ENCODE measurements at regions not wholly inside any gene's neighbourhood (a gene's known extent, or its start where the extent isn't known, plus 50 kb on each side); places are given as distances from the start of the nearest gene placed in this dataset.

- Histone ChIP-seq H3K27me3 (ENCODE audit: insufficient read depth, low read length) (no peaks in the 10 kb centered on the region), H2AFZ (ENCODE audit: low read length) (no peak overlapping the region), H3K4me1 (ENCODE audit: insufficient read depth, low read length) (peaks cover 3% of the 10 kb centered on the region), H3K27ac (ENCODE audit: low read depth, low read length) (no peak overlapping the region), H3K36me3 (ENCODE audit: insufficient read depth, low read length) (no peaks in the 10 kb centered on the region), H3K4me3 (ENCODE audit: insufficient read depth, low read length) (no peak overlapping the region), H3K9me3 (ENCODE audit: low read depth, low read length) (no peaks in the 10 kb centered on the region), H3K79me2 (ENCODE audit: insufficient read depth, low read length) (no peaks in the 10 kb centered on the region), H4K20me1 (ENCODE audit: insufficient read depth, low read length) (no peaks in the 10 kb centered on the region), H3K4me2 (ENCODE audit: insufficient read depth, low read length) (no peak overlapping the region)
- TF ChIP-seq, protein P1, sequence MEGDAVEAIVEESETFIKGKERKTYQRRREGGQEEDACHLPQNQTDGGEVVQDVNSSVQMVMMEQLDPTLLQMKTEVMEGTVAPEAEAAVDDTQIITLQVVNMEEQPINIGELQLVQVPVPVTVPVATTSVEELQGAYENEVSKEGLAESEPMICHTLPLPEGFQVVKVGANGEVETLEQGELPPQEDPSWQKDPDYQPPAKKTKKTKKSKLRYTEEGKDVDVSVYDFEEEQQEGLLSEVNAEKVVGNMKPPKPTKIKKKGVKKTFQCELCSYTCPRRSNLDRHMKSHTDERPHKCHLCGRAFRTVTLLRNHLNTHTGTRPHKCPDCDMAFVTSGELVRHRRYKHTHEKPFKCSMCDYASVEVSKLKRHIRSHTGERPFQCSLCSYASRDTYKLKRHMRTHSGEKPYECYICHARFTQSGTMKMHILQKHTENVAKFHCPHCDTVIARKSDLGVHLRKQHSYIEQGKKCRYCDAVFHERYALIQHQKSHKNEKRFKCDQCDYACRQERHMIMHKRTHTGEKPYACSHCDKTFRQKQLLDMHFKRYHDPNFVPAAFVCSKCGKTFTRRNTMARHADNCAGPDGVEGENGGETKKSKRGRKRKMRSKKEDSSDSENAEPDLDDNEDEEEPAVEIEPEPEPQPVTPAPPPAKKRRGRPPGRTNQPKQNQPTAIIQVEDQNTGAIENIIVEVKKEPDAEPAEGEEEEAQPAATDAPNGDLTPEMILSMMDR (IDR thresholded peaks at IDR 0.05; ENCODE audit: extremely low read depth, low read depth, low read length): no peak
- no peak for DNase-seq (ENCODE audit: insufficient read length, low spot score, missing footprints)
These were observed 78.9 kb upstream of the GUCY1A1 start for GRCh38 chr4:155587766-155588165.

- DNase-seq (ENCODE audit: insufficient read length, low spot score, missing footprints): no peak
- H3K4me3 ChIP-seq (ENCODE audit: insufficient read depth, low read length): no peak overlapping the region
- no peak overlapping the region for H2AFZ ChIP-seq (ENCODE audit: low read length)
- H3K4me1 ChIP-seq (ENCODE audit: insufficient read depth, low read length): peaks cover 8% of the 10 kb centered on the region
- TF ChIP-seq, protein P1 (IDR thresholded peaks at IDR 0.05; ENCODE audit: extremely low read depth, low read depth, low read length): no peak
- no peak overlapping the region for H3K27ac ChIP-seq (ENCODE audit: low read depth, low read length)
- H3K27me3 ChIP-seq (ENCODE audit: insufficient read depth, low read length): no peaks in the 10 kb centered on the region
- H3K4me2 ChIP-seq (ENCODE audit: insufficient read depth, low read length): no peak overlapping the region
- no peaks in the 10 kb centered on the region for H3K36me3 ChIP-seq (ENCODE audit: insufficient read depth, low read length)
- H3K9me3 ChIP-seq (ENCODE audit: low read depth, low read length): no peaks in the 10 kb centered on the region
- H4K20me1 ChIP-seq (ENCODE audit: insufficient read depth, low read length): no peaks in the 10 kb centered on the region
- H3K79me2 ChIP-seq (ENCODE audit: insufficient read depth, low read length): no peaks in the 10 kb centered on the region
These were observed 83.6 kb upstream of the GUCY1A1 start for GRCh38 chr4:155582971-155583437.

DNA sequence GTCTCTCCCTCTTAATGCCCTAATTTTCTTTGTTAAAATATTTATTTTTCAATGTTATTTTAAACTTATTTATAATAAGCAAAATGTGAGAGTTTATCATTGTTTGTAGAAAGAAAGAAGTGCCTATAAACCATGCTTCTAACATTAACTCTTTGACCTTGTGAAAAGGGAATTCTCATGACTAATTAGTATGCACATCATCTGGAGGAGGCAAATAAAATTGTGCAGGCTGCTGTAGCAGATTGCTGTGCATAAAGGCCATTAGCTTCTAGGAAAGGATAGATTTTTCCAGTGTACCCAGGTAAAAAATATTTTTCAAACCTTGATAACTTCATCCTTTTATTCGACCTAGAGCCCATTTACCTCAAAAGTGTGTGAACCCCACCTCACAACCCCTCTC is 84.6 kb upstream of the GUCY1A1 start:
- Histone ChIP-seq H3K9me3 (ENCODE audit: low read depth, low read length) (no peaks in the 10 kb centered on the region), H3K4me2 (ENCODE audit: insufficient read depth, low read length) (no peak overlapping the region), H2AFZ (ENCODE audit: low read length) (no peak overlapping the region), H3K79me2 (ENCODE audit: insufficient read depth, low read length) (no peaks in the 10 kb centered on the region), H3K36me3 (ENCODE audit: insufficient read depth, low read length) (no peaks in the 10 kb centered on the region), H4K20me1 (ENCODE audit: insufficient read depth, low read length) (no peaks in the 10 kb centered on the region), H3K4me3 (ENCODE audit: insufficient read depth, low read length) (no peak overlapping the region), H3K27ac (ENCODE audit: low read depth, low read length) (no peak overlapping the region), H3K27me3 (ENCODE audit: insufficient read depth, low read length) (no peaks in the 10 kb centered on the region), H3K4me1 (ENCODE audit: insufficient read depth, low read length) (peaks cover 8% of the 10 kb centered on the region)
- no peak for DNase-seq (ENCODE audit: insufficient read length, low spot score, missing footprints)
- TF ChIP-seq, protein P1 (IDR thresholded peaks at IDR 0.05; ENCODE audit: extremely low read depth, low read depth, low read length): no peak

DNA sequence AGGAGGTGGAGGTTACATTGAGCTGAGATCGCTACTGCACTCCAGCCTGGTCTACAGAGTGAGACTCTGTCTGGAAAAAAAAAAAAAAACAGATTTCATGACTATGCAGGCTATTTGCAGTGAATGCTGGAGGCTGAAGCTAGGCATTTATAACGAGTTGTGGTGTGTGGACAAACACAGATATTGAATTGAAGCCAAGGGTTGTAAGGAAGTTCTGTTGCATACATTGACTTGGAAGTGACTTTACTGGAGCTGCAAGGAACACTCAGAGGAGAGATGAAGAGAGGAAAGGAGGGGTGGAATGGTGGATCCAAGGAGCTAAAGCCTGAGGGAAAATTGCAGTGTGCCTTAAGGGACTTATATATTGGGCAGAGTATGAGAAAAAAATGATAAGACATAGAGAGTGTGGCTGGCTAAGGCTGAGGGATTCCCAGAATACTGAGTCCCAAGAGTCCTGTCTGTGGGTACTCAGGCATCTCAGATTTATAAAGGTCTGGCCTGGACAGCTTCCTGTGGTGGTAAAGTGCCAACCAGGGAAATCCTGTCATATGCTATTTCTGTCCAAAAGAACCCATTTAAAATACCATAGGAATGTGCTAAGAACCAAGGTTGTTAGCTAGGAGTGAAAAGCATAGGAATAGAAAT is 87.8 kb upstream of the GUCY1A1 start:
- Histone ChIP-seq H4K20me1 (ENCODE audit: insufficient read depth, low read length) (no peaks in the 10 kb centered on the region), H3K27me3 (ENCODE audit: insufficient read depth, low read length) (no peaks in the 10 kb centered on the region), H2AFZ (ENCODE audit: low read length) (no peak overlapping the region), H3K79me2 (ENCODE audit: insufficient read depth, low read length) (no peaks in the 10 kb centered on the region), H3K4me1 (ENCODE audit: insufficient read depth, low read length) (peaks cover 8% of the 10 kb centered on the region), H3K36me3 (ENCODE audit: insufficient read depth, low read length) (no peaks in the 10 kb centered on the region), H3K4me3 (ENCODE audit: insufficient read depth, low read length) (no peak overlapping the region), H3K4me2 (ENCODE audit: insufficient read depth, low read length) (peak overlapping the region; percentile 29), H3K27ac (ENCODE audit: low read depth, low read length) (no peak overlapping the region), H3K9me3 (ENCODE audit: low read depth, low read length) (no peaks in the 10 kb centered on the region)
- TF ChIP-seq, protein P1 (IDR thresholded peaks at IDR 0.05; ENCODE audit: extremely low read depth, low read depth, low read length): no peak
- peak; percentile 41 for DNase-seq (ENCODE audit: insufficient read length, low spot score, missing footprints)

Data from osteoblast (primary cell).